ENCODE measurements at regions not wholly inside any gene's neighbourhood (a gene's known extent, or its start where the extent isn't known, plus 50 kb on each side); places are given as distances from the start of the nearest gene placed in this dataset.

DNA sequence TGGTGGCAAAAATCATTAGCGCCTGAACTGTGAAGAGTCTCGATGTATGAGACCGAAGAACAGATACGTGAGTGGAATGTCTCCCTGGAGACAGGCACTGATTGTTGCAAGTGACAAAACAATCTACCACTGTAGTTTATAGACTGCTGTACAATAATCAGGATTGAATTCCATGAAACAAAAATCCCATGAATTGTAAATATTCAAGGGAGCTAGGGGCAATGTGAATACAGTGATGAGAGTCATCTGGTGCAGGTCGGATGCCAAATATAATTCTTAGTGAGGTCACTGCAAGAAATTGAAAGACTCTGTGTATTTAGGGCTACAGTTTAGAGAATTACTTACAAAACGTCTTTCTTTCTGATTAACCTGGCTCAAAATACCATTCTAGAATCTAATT lies 594.4 kb upstream of the VSTM2A start:
- TF ChIP-seq EZH2phosphoT487 (IDR thresholded peaks at IDR 0.05; ENCODE audit: insufficient read depth, low read depth) (no peak), EZH2 (IDR thresholded peaks at IDR 0.05; ENCODE audit: insufficient read depth, poor library complexity, severe bottlenecking) (no peak)
